ENCODE measurements at regions not wholly inside any gene's neighbourhood (a gene's known extent, or its start where the extent isn't known, plus 50 kb on each side); places are given as distances from the start of the nearest gene placed in this dataset.

- Histone ChIP-seq H4K20me1 (ENCODE audit: insufficient read depth, low read length, poor library complexity, severe bottlenecking) (no peaks in the 10 kb centered on the region), H3F3A (ENCODE audit: low read depth) (no peaks in the 10 kb centered on the region), H3K27me3 (ENCODE audit: insufficient read depth, low read length, poor library complexity, severe bottlenecking) (no peaks in the 10 kb centered on the region), H2AFZ (ENCODE audit: low read length) (no peak overlapping the region), H3K9me3 (ENCODE audit: insufficient read depth, low read depth, low read length) (no peaks in the 10 kb centered on the region), H3K4me2 (ENCODE audit: low read depth, low read length, poor library complexity, severe bottlenecking) (no peak overlapping the region), H3K9ac (ENCODE audit: low read depth, low read length, poor library complexity, severe bottlenecking) (no peak overlapping the region), H3K4me1 (ENCODE audit: insufficient read depth, low read length, poor library complexity, severe bottlenecking) (no peaks in the 10 kb centered on the region), H3K79me2 (ENCODE audit: insufficient read depth, low read length) (no peaks in the 10 kb centered on the region), H3K9me2 (replicated peaks; ENCODE audit: low read depth, low read length) (no peaks in the 10 kb centered on the region), H3K4me3 (ENCODE audit: low read length, poor library complexity, severe bottlenecking) (no peak overlapping the region), H3K36me3 (ENCODE audit: insufficient read depth, low read length) (no peaks in the 10 kb centered on the region)
- TF ChIP-seq EZH2phosphoT487 (IDR thresholded peaks at IDR 0.05; ENCODE audit: borderline replicate concordance) = no peak
- TF ChIP-seq CTCF (conservative IDR thresholded peaks at IDR 0.05; ENCODE audit: low read length) = peak; percentile 39
These were observed 275.7 kb upstream of the KYNU start for GRCh38 chr2:142601794-142602193.

GRCh38 chr2:142599504-142599903 lies 278.0 kb upstream of the KYNU start:
- no peaks in the 10 kb centered on the region for H3K4me1 ChIP-seq (ENCODE audit: insufficient read depth, low read length, poor library complexity, severe bottlenecking)
- H3K4me2 ChIP-seq (ENCODE audit: low read depth, low read length, poor library complexity, severe bottlenecking) = no peak overlapping the region

GRCh38 chr2:142598846-142599245 lies 278.6 kb upstream of the KYNU start:
- TF ChIP-seq CTCF (conservative IDR thresholded peaks at IDR 0.05; ENCODE audit: low read length) (no peak), EZH2phosphoT487 (IDR thresholded peaks at IDR 0.05; ENCODE audit: borderline replicate concordance) (no peak)
- Histone ChIP-seq H3K79me2 (ENCODE audit: insufficient read depth, low read length) (no peaks in the 10 kb centered on the region), H2AFZ (ENCODE audit: low read length) (no peak overlapping the region), H4K20me1 (ENCODE audit: insufficient read depth, low read length, poor library complexity, severe bottlenecking) (no peaks in the 10 kb centered on the region), H3K9me2 (replicated peaks; ENCODE audit: low read depth, low read length) (no peaks in the 10 kb centered on the region), H3K9ac (ENCODE audit: low read depth, low read length, poor library complexity, severe bottlenecking) (no peak overlapping the region), H3K9me3 (ENCODE audit: insufficient read depth, low read depth, low read length) (no peaks in the 10 kb centered on the region), H3K4me2 (ENCODE audit: low read depth, low read length, poor library complexity, severe bottlenecking) (no peak overlapping the region), H3K36me3 (ENCODE audit: insufficient read depth, low read length) (no peaks in the 10 kb centered on the region), H3K27me3 (ENCODE audit: insufficient read depth, low read length, poor library complexity, severe bottlenecking) (no peaks in the 10 kb centered on the region), H3K4me3 (ENCODE audit: low read length, poor library complexity, severe bottlenecking) (no peak overlapping the region), H3K4me1 (ENCODE audit: insufficient read depth, low read length, poor library complexity, severe bottlenecking) (no peaks in the 10 kb centered on the region), H3F3A (ENCODE audit: low read depth) (no peaks in the 10 kb centered on the region)

More at GRCh38 chr2:142599504-142599903, 278.0 kb upstream of the KYNU start:
- Histone ChIP-seq H3K27me3 (ENCODE audit: insufficient read depth, low read length, poor library complexity, severe bottlenecking) (no peaks in the 10 kb centered on the region), H3K9me3 (ENCODE audit: insufficient read depth, low read depth, low read length) (no peaks in the 10 kb centered on the region), H3K9me2 (replicated peaks; ENCODE audit: low read depth, low read length) (no peaks in the 10 kb centered on the region), H3K4me3 (ENCODE audit: low read length, poor library complexity, severe bottlenecking) (no peak overlapping the region), H3K36me3 (ENCODE audit: insufficient read depth, low read length) (no peaks in the 10 kb centered on the region), H2AFZ (ENCODE audit: low read length) (no peak overlapping the region), H3K79me2 (ENCODE audit: insufficient read depth, low read length) (no peaks in the 10 kb centered on the region), H4K20me1 (ENCODE audit: insufficient read depth, low read length, poor library complexity, severe bottlenecking) (no peaks in the 10 kb centered on the region), H3F3A (ENCODE audit: low read depth) (no peaks in the 10 kb centered on the region), H3K9ac (ENCODE audit: low read depth, low read length, poor library complexity, severe bottlenecking) (no peak overlapping the region)
- TF ChIP-seq CTCF (conservative IDR thresholded peaks at IDR 0.05; ENCODE audit: low read length) (no peak), EZH2phosphoT487 (IDR thresholded peaks at IDR 0.05; ENCODE audit: borderline replicate concordance) (no peak)

All from Loucy (cell line).